Fibroblast of skin of abdomen (primary cell): ENCODE measurements at regions not wholly inside any gene's neighbourhood (a gene's known extent, or its start where the extent isn't known, plus 50 kb on each side); places are given as distances from the start of the nearest gene placed in this dataset.

ENCODE experiments used
- DNase-seq: peaks from one replicate; pipeline ENCODE4 v3.0.0-alpha.2; 2013

- DNase-seq, result no peak
Measured at GRCh38 chr18:46325895-46326294, 221.7 kb downstream of the HAUS1 start.

- DNase-seq, result no peak
Measured at GRCh38 chr18:46329736-46330246, 225.6 kb downstream of the HAUS1 start.

GRCh38 chr18:46331316-46331715, 227.1 kb downstream of the HAUS1 start:
- DNase-seq, result no peak

- DNase-seq, result no peak
Measured at GRCh38 chr18:46332286-46332801, 228.2 kb downstream of the HAUS1 start.

GRCh38 chr18:46332921-46333341, 228.7 kb downstream of the HAUS1 start:
- no peak for DNase-seq

- DNase-seq, result peak; percentile 42
Measured at GRCh38 chr18:46333431-46334135, 229.4 kb downstream of the HAUS1 start.

GRCh38 chr18:46334868-46335281, 230.7 kb downstream of the HAUS1 start:
- DNase-seq, result peak; percentile 46

- DNase-seq, result peak; percentile 20
Measured at GRCh38 chr18:46335534-46336101, 231.4 kb downstream of the HAUS1 start.

GRCh38 chr18:46336278-46337111, 232.3 kb downstream of the HAUS1 start:
- DNase-seq, result no peak

- DNase-seq, result no peak
Measured at GRCh38 chr18:46337271-46337670, 233.1 kb downstream of the HAUS1 start.

- DNase-seq, result no peak
Measured at GRCh38 chr18:46338205-46338604, 234.0 kb downstream of the HAUS1 start.

GRCh38 chr18:46338766-46339165, 234.6 kb downstream of the HAUS1 start:
- no peak for DNase-seq

- DNase-seq, result no peak
Measured at GRCh38 chr18:46340716-46341115, 236.5 kb downstream of the HAUS1 start.

GRCh38 chr18:46341986-46342525, 237.9 kb downstream of the HAUS1 start:
- no peak for DNase-seq

GRCh38 chr18:46343456-46343855, 239.3 kb downstream of the HAUS1 start:
- DNase-seq, result no peak

GRCh38 chr18:46343931-46344372, 239.8 kb downstream of the HAUS1 start:
- DNase-seq, result no peak

- DNase-seq, result no peak
Measured at GRCh38 chr18:46344416-46345180, 240.4 kb downstream of the HAUS1 start.

GRCh38 chr18:46345181-46345465, 240.9 kb downstream of the HAUS1 start:
- no peak for DNase-seq

- no peak for DNase-seq
Measured at GRCh38 chr18:46346213-46346612, 242.0 kb downstream of the HAUS1 start.

- no peak for DNase-seq
Measured at GRCh38 chr18:46346896-46347630, 242.9 kb downstream of the HAUS1 start.

GRCh38 chr18:46350598-46351159, 246.5 kb downstream of the HAUS1 start:
- DNase-seq, result no peak
